Duodenal mucosa (tissue), 2 donors: ENCODE measurements at regions not wholly inside any gene's neighbourhood (a gene's known extent, or its start where the extent isn't known, plus 50 kb on each side); places are given as distances from the start of the nearest gene placed in this dataset.

Source experiments
- H3K27ac ChIP-seq: one replicate; pipeline ENCODE4 v1.7.0; 2013; ENCODE audit warnings: low read depth, low read length
- H3K27me3 ChIP-seq, 2 donors: one replicate each; pipeline ENCODE4 v1.7.0; 2013; ENCODE audit warnings: low read length in 2 of 2, control low read depth in 1 of 2; ENCODE audit not compliant: insufficient read depth in 2 of 2, control insufficient read depth in 1 of 2
- H3K36me3 ChIP-seq, 2 donors: one replicate each; pipeline ENCODE4 v1.7.0; 2013; ENCODE audit warnings: low read length in 2 of 2, control low read depth in 1 of 2; ENCODE audit not compliant: insufficient read depth in 2 of 2, control insufficient read depth in 1 of 2
- H3K4me1 ChIP-seq, 2 donors: one replicate each; pipeline ENCODE4 v1.7.0; 2013; ENCODE audit warnings: low read length in 2 of 2, control low read depth in 1 of 2; ENCODE audit not compliant: insufficient read depth in 2 of 2, control insufficient read depth in 1 of 2
- H3K4me3 ChIP-seq, 2 donors: one replicate each; pipeline ENCODE4 v1.7.0; 2013; ENCODE audit warnings: low read length in 2 of 2, low read depth in 1 of 2
- H3K9ac ChIP-seq, 2 donors: one replicate each; pipeline ENCODE4 v1.7.0; 2013; ENCODE audit warnings: low read length in 2 of 2, low read depth in 1 of 2
- H3K9me3 ChIP-seq, 2 donors: one replicate each; pipeline ENCODE4 v1.7.0; 2013; ENCODE audit warnings: low read length in 2 of 2, control low read depth in 1 of 2; ENCODE audit not compliant: control insufficient read depth in 1 of 2

DNA sequence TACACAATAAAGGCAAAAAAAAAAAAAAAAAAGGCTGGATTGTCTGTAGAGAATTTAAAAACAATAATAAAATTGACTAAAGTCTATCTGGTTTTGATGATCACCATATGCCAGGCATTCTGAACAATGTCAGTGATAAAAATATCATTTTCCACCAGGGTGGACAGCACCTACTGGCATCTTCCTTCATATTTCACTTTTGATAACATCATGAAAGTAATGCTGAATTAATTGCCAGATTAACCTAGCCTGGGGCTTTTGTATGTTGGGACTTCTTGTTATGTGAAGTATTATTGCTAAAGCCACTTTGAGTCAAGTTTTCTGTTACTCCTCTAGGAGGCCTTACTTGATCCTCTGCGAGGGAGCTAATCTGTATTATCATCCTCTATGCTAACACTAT lies 73.8 kb upstream of the FAM98A start:
- Histone ChIP-seq H3K27ac (no peak overlapping the region), H3K9me3 (no peaks in the 10 kb centered on the region), H3K4me3 (no peak overlapping the region), H3K36me3 (no peaks in the 10 kb centered on the region), H3K4me1 (no peaks in the 10 kb centered on the region), H3K27me3 (no peaks in the 10 kb centered on the region), H3K9ac (no peak overlapping the region)

DNA sequence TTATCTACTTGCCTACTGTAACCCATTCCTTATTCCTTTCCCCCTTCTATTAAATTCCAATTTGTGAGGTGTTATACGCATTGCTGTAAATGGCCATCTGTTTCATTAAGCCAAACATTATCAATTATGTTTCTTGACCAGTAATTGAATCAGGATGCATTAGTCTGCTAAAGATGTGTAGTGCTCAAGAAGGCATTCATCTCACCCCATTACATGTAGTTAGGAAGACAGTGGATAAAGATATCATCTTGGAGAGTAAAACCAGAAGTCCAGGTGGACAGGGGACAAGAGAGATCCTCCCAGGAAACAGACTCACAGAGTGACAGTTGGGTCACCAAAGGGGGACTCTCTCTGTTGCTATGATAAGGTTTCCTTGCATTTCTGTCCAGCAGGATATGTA lies 73.3 kb upstream of the FAM98A start:
- H3K9ac ChIP-seq = no peak overlapping the region
- H3K4me1 ChIP-seq = no peaks in the 10 kb centered on the region
- no peaks in the 10 kb centered on the region for H3K36me3 ChIP-seq
- H3K27me3 ChIP-seq = no peaks in the 10 kb centered on the region
- no peaks in the 10 kb centered on the region for H3K9me3 ChIP-seq
- no peak overlapping the region for H3K27ac ChIP-seq
- H3K4me3 ChIP-seq = no peak overlapping the region

DNA sequence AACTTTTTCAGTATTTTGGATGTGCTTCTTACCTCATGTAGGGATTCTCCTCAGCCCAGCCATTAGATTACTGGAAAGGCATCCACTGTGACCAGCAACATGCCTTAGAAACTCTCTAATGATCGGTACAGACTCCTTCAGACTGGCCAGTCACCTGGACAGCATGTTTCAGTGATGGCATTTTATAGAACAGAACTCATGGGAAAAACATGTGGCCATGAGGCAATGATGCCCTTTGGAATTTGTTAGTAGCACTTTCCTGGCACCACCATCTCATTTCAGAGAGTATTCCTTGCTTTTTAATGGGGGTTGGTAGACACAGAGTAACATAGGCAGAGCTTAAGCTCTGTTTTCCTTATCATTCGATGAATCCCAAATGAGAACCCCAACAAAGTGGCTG lies 72.1 kb upstream of the FAM98A start:
- no peak overlapping the region for H3K27ac ChIP-seq
- H3K36me3 ChIP-seq = no peaks in the 10 kb centered on the region
- no peaks in the 10 kb centered on the region for H3K27me3 ChIP-seq
- H3K4me1 ChIP-seq = no peaks in the 10 kb centered on the region
- no peak overlapping the region for H3K9ac ChIP-seq
- H3K9me3 ChIP-seq = no peaks in the 10 kb centered on the region
- no peak overlapping the region for H3K4me3 ChIP-seq

- Histone ChIP-seq H3K9ac (no peak overlapping the region), H3K36me3 (no peaks in the 10 kb centered on the region), H3K9me3 (no peaks in the 10 kb centered on the region), H3K27ac (no peak overlapping the region), H3K27me3 (no peaks in the 10 kb centered on the region), H3K4me1 (no peaks in the 10 kb centered on the region), H3K4me3 (no peak overlapping the region)
Observed at GRCh38 chr2:33670392-33670937, 71.4 kb upstream of the FAM98A start.

DNA sequence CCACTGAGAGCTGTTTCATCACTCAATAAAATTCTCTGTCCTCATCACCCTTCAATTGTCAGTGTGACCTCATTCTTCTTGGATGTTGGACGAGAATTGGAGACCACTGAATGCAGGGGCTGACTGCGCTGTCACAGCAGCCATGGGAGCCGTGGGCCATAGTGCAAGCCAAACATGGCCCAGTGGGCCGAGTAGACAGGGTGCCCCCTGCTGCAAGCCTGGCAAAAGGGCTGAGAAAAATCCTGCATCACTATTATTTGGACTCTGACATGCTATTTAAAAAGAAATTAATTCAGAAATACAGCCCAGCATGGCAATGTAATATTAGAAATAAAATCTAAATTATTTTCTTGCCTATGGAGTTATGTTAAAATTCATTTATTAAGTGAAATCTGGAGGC lies 67.8 kb upstream of the FAM98A start:
- no peak overlapping the region for H3K9ac ChIP-seq
- peaks cover 0 to 6% of the 10 kb centered on the region in 2 donors for H3K9me3 ChIP-seq
- H3K27me3 ChIP-seq = no peaks in the 10 kb centered on the region
- no peaks in the 10 kb centered on the region for H3K36me3 ChIP-seq
- H3K4me3 ChIP-seq = no peak overlapping the region
- H3K4me1 ChIP-seq = no peaks in the 10 kb centered on the region
- no peak overlapping the region for H3K27ac ChIP-seq

DNA sequence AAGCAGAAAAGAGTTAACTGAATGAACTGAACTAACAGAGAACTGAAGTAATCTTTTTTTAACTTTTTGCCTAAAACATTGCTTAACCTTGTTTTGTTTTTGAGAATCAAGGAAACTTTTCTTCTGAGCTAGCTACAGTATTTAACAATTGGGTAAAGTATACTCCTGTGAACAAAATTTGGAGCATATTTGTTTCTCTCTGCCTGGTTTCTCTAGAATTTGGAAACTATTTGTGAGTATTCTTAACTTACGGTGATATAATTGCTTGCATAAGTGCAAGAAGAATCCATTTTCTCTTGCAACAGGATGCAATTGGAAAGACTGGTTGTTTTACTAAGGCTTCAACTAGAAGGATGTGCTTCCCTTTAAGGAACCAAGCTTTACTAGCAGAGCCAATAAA lies 65.9 kb upstream of the FAM98A start:
- H3K27me3 ChIP-seq = no peaks in the 10 kb centered on the region
- no peaks in the 10 kb centered on the region for H3K36me3 ChIP-seq
- H3K9me3 ChIP-seq = peaks cover 0 to 6% of the 10 kb centered on the region in 2 donors
- H3K4me3 ChIP-seq = no peak overlapping the region
- H3K27ac ChIP-seq = no peak overlapping the region
- H3K4me1 ChIP-seq = no peaks in the 10 kb centered on the region
- no peak overlapping the region for H3K9ac ChIP-seq

DNA sequence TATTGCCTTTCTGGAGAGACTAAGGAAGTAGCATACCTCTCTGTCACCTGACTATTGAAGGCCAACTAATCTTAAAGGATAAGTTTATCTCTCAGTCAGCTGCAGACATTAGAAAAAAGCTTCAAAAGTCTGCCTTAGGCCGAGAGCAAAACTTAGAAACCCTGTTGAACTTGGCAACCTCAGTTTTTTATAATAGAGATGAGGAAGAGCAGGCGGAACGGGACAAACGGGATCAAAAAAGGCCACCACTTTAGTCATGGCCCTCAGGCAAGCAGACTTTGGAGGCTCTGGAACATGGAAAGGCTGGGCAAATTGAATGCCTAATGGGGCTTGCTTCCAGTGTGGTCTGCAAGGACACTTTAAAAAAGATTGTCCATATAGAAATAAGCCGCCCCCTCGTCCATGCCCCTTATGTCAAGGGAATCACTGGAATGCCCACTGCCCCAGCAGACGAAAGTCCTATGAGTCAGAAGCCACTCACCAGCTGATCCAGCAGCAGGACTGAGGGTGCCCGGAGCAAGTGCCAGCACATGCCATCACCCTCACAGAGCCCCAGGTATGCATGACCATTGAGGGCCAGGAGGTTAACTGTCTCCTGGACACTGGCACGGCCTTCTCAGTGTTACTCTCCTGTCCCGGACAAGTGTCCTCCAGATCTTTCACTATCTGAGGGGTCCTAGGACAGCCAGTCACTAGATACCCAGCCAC lies 61.5 kb upstream of the FAM98A start:
- Histone ChIP-seq H3K36me3 (no peaks in the 10 kb centered on the region), H3K27ac (no peak overlapping the region), H3K27me3 (no peaks in the 10 kb centered on the region), H3K4me1 (no peaks in the 10 kb centered on the region), H3K9me3 (peaks cover 0 to 6% of the 10 kb centered on the region in 2 donors), H3K4me3 (no peak overlapping the region), H3K9ac (no peak overlapping the region)

DNA sequence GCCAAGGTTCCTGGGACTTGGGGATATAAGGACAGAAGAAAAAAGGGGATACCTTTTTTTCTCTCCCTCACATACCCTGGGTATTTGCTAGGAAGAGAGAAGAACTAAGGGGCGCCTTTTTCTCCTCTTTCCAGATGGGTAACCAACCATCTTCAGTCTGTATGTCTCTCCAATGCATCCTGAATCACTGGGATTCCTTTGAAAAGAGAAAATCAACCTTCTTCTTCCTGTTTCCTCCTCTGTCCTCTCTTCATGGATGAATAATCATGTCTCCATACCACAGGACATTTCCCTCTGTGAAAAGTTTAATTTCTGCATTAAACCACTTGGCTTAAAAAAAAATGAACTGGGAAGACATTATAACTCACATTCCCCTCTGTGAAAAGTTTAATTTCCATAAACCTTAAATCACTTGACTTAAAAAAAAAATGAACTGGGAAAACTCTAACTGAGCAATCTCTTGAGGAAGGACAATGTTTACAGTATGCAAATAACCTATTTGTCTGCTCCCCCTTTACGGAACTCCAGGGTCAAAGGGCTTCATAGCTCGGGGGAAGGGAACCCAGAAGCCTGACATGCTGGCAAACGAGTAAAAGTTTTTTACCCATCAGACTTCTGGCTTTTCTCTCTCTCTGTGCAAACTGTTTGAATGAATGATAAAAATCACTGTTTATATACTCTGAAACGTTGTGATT lies 56.7 kb upstream of the FAM98A start:
- peaks cover 0 to 2% of the 10 kb centered on the region in 2 donors for H3K9me3 ChIP-seq
- H3K27me3 ChIP-seq = no peaks in the 10 kb centered on the region
- H3K27ac ChIP-seq = no peak overlapping the region
- H3K4me3 ChIP-seq = no peak overlapping the region
- H3K9ac ChIP-seq = no peak overlapping the region
- no peaks in the 10 kb centered on the region for H3K4me1 ChIP-seq
- no peaks in the 10 kb centered on the region for H3K36me3 ChIP-seq

DNA sequence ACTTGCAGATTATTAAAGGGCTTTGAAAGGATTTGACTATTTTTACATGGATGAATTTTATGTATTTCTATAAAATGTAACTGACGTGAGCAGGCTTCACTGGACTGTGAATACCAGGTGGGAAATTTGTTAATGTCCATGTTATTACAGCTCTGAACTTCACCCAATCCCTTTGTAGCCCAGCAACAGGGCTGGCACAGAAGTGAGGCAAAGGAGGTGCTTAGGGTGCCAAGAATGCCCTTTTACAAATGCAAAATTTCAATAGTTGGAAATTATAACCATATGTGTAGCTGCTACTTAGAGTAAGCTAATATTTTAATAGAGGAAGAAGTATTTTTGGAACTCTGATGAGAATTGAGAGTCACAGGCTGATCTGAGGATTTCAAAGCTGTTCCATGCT lies 53.7 kb upstream of the FAM98A start:
- H3K9ac ChIP-seq = no peak overlapping the region
- no peaks in the 10 kb centered on the region for H3K36me3 ChIP-seq
- H3K27me3 ChIP-seq = no peaks in the 10 kb centered on the region
- H3K27ac ChIP-seq = no peak overlapping the region
- H3K4me3 ChIP-seq = no peak overlapping the region
- no peaks in the 10 kb centered on the region for H3K4me1 ChIP-seq
- peaks cover 0 to 2% of the 10 kb centered on the region in 2 donors for H3K9me3 ChIP-seq

DNA sequence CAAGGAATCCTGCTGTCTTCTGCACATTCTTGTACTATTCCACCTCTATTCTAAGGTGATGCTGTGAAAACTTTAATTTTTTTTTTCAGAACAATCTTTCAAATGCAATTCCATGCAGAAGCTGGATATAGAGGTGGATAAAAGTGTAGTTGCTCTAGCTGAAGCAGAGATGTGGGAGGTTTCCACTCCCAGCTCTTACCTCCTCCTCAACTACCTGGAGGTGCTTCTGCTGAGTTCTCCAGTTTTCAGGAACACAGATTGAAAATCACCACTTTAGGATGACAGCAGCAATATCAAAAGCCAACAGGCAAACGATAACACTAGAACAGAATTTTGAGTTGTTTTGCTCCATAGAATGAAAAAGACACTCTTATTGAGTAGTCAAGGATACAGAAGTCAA lies 51.1 kb upstream of the FAM98A start:
- H3K27ac ChIP-seq = no peak overlapping the region
- H3K9me3 ChIP-seq = peaks cover 0 to 2% of the 10 kb centered on the region in 2 donors
- no peaks in the 10 kb centered on the region for H3K4me1 ChIP-seq
- no peaks in the 10 kb centered on the region for H3K36me3 ChIP-seq
- no peaks in the 10 kb centered on the region for H3K27me3 ChIP-seq
- no peak overlapping the region for H3K4me3 ChIP-seq
- no peak overlapping the region for H3K9ac ChIP-seq
